Glomerular visceral epithelial cell (primary cell): ENCODE measurements at regions not wholly inside any gene's neighbourhood (a gene's known extent, or its start where the extent isn't known, plus 50 kb on each side); places are given as distances from the start of the nearest gene placed in this dataset.

Experiments
- DNase-seq: peaks from one replicate; pipeline ENCODE4 v3.0.0-alpha.2; 2016; ENCODE audit errors: extremely low spot score

DNA sequence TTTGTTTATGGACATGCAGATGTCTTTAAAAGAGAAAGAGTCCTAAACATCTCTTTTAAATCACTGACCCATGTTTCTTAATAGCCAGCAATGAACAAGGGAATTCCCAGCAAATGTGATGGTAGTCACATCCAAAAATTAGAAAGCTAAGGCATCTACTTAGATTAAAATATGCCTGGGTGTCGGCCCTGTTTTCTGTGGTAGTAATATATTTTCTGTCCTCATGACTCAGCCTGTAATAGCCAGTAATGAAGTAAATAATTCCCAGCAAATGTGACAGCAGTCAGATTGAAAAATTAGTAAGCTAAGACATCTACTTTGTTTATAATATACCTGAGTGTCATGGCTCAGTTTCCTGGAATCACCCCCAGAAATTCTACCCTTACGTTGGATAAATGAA is 60.6 kb upstream of the MYRIP start:
- no peak for DNase-seq

DNA sequence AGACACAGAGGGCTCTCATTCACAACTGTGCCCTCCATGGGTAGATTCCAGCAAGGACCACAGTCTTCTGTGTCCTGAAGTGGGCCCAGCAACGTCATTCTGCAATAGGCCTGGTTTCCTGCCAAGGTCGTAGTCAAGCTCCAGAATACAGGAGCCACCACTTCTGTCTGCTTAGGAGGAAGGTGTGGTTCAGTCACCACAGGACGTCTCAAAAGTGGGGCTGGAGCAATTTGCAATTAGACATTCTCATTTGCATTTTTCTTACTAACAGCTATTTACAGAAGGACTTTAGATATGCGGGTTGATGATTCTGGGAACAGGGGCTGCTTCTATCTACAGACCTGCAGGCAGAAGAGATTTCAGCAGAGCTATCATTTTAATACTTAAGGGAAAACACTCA is 58.7 kb upstream of the MYRIP start:
- no peak for DNase-seq

DNA sequence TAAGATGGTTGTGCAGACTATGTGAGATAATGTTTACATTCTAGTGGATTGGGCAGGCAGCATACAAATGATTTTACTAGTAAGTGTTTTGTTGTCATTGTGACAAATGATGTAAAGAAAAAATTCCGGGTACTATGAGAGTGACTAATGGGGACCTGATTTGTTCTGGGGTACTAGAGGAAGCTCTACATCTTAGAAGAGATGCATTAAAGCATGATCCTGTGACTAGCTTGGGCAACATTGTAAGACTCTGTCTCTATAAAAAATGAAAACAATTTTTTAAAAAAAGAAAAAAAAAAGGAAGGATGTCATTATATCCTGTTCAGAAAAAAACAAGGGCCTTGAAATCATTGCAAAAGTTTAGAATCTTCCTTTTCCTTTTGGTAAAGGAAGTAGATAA is 58.1 kb upstream of the MYRIP start:
- no peak for DNase-seq

DNA sequence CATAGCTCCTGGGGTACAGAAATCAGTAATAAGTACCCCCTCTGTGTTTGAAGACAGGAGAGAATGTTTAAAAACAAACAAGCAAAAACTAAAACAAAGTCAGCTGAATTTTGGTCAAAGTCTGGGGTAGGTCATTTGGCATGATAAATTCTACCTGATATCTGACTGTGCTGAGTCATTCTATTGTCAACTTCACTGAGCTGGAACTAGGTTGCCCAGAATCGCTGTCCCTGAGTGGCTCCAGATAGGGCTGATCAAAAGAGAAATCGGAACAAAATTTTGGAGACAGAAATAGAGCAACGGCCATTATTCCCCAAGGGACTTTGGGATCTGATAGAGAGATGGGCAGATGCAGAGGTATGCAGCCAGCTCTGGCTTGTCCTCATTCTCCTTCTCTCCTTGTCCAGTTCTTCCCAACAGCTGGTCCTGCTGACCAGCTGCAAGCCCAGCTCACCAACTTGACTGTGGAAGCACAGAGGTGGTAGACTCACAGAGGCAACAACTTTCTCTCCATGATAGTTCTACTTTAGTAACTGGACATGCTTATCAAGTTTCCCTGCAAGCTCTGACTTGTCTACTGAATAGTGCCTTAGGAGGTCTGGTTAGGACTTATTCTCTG is 57.3 kb upstream of the MYRIP start:
- DNase-seq, result no peak

DNA sequence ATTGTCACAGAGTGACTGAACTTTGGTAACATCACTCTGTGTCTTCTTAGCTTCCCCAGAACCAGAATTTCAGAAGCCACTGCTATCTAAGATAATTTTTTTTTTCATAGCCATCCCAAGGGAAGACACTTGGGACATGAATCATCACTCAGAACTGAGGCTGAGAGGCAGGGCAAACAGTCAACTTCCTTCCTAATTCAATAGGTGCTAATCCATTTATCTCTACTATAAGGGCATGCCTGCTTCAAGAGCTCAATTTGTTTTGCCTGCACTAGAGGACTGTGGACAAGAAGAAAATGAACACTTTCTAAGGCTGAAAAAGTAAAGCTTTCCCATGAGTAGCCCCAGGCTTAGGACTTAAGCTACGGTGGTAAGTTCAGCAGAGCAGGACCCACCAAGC is 56.7 kb upstream of the MYRIP start:
- no peak for DNase-seq

DNA sequence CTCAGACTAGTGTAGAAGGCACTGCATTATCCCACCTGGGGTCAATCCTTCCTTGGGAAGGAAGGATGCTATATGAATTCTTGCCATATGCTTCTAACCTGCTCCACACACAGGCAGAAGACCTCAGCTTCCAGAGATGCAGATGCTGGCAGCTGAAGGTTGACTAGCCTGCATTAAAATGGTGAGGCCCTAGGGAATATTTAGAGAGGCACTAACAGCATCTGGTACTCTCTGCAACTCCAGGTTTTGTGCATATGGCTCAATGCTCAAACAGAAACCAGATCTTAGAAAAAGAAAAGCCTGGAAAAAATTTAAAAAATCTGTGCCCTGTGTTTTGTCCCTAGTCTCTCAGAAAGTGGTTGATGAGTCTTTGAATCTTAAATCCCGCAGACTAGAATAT is 56.0 kb upstream of the MYRIP start:
- DNase-seq, result no peak

DNA sequence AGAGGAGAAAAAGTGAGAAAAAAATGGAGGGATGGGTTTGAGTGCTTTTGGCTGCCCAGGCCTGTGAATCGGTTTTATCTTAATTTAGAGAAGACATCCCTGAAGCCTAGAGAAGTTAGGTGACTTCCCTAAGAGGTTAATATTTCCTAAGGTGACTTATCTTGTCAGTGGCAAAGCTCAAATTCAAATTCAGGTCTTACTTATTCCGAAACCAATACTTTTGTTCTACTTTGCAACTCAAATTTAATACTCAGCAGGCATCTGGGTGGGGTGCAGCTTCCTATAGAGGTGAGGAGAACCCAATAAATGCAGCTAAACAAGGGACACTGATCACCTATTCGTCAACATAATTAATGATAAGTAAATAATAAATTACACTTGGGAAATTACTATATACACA is 54.9 kb upstream of the MYRIP start:
- DNase-seq, result no peak

DNA sequence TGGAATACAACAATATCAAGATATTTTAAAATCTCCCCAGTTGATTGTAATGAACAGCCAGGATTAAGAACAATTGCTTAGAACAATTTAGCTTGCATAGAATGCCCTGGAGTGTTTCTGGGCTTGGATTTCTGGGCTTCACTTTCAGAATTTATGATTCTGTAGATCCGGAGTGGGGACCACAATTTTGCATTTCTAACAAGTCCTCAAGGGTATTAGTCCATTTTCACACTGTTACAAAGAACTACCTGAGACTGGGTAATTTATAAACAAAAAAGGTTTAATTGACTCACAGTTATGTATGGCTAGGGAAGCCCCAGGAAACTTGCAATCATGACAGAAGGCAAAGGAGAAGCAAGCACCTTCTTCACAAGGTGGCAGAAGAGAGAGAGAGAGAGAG is 54.3 kb upstream of the MYRIP start:
- no peak for DNase-seq

DNA sequence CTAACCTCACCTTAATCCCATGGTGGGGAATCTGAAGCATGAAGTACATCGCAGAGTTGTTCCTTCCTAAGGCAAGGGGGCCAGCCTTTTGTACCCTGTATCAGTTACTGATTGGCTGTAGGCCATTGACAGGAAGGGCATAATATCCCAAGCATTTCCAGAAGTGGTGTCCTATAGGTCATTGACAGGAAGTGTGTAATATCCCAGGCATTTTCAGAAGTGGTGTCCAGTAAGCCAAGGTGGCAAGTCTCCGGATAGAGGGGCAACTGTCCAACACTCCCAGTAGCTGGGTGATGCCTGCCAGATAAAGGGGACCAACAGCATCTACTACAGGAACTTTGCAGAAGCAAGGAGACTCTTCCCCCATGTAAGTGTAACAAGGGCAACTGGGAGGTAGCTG is 52.1 kb upstream of the MYRIP start:
- DNase-seq, result no peak
